H1 (cell line): ENCODE measurements at regions not wholly inside any gene's neighbourhood (a gene's known extent, or its start where the extent isn't known, plus 50 kb on each side); places are given as distances from the start of the nearest gene placed in this dataset.

Source experiments
- TAF7 ChIP-seq: optimal IDR thresholded peaks from 2 replicates; pipeline ENCODE3; 2011; ENCODE audit warnings: low read depth, mild to moderate bottlenecking, inconsistent platforms, low read length, moderate library complexity, borderline replicate concordance

GRCh38 chr9:34884747-34885189 lies 73.3 kb upstream of the PHF24 start (continued):
- no peak for TF ChIP-seq TAF7
